Small intestine (tissue), 7 donors: ENCODE measurements at regions not wholly inside any gene's neighbourhood (a gene's known extent, or its start where the extent isn't known, plus 50 kb on each side); places are given as distances from the start of the nearest gene placed in this dataset.

ENCODE experiments used
- DNase-seq, 2 donors: peaks; one replicate each; pipeline versions ENCODE4 v3.0.0 to v3.0.0-alpha.2; 2013
- FAIRE-seq: peaks from 2 replicates; lab custom pipeline; 2012; peaks lifted over from hg19 to GRCh38; lab: Jason Lieb, UNC
- H3K27ac ChIP-seq, 3 donors: one replicate each; pipeline ENCODE4 v1.5.1; 2013; ENCODE audit warnings: low read length in 2 of 3, mild to moderate bottlenecking in 2 of 3, control low read depth in 1 of 3, inconsistent platforms in 1 of 3, low read depth in 1 of 3, moderate library complexity in 1 of 3
- H3K27me3 ChIP-seq, 3 donors: one replicate each; pipeline ENCODE4 v1.6.1; 2013; ENCODE audit warnings: low read length in 3 of 3, inconsistent platforms in 1 of 3; ENCODE audit not compliant: control insufficient read depth in 3 of 3, insufficient read depth in 3 of 3
- H3K36me3 ChIP-seq, 3 donors: one replicate each; pipeline ENCODE4 v1.6.1; 2013; ENCODE audit warnings: low read length in 3 of 3, inconsistent platforms in 1 of 3, low read depth in 1 of 3, mild to moderate bottlenecking in 1 of 3, moderate library complexity in 1 of 3; ENCODE audit not compliant: control insufficient read depth in 3 of 3, insufficient read depth in 2 of 3
- H3K4me1 ChIP-seq, 3 donors: one replicate each; pipeline ENCODE4 v1.6.1; 2013; ENCODE audit warnings: low read length in 2 of 3, inconsistent platforms in 1 of 3, low read depth in 1 of 3, mild to moderate bottlenecking in 1 of 3, moderate library complexity in 1 of 3; ENCODE audit not compliant: control insufficient read depth in 3 of 3, insufficient read depth in 2 of 3
- H3K4me3 ChIP-seq, 3 donors: one replicate each; pipeline ENCODE4 v1.5.1; 2013; ENCODE audit warnings: low read length in 3 of 3, control low read depth in 1 of 3, inconsistent platforms in 1 of 3, low read depth in 1 of 3, mild to moderate bottlenecking in 1 of 3, moderate library complexity in 1 of 3
- H3K9me3 ChIP-seq, 2 donors: one replicate each; pipeline ENCODE4 v1.6.1; 2013; ENCODE audit warnings: low read depth in 1 of 2, low read length in 1 of 2; ENCODE audit not compliant: control insufficient read depth in 2 of 2, insufficient read depth in 1 of 2
- WGBS, 3 donors: extraction: QIAGEN DNeasy Blood & Tissue Kit; methylation state at CpG; one replicate each; pipeline ENCODE4 v1.1.7; 2013; 5-methylcytosine and 5-hydroxymethylcytosine counted together
- donor health status: healthy with polysubstance abuse.
- donor health status: control.
- donor health status: control.
- donor health status: Bipolar disorder and iron deficiency.
- donor health status: healthy.

- Histone ChIP-seq H3K4me3 (no peak overlapping the region), H3K36me3 (no peaks in the 10 kb centered on the region), H3K4me1 (no peaks in the 10 kb centered on the region), H3K9me3 (no peaks in the 10 kb centered on the region), H3K27ac (no peak overlapping the region), H3K27me3 (no peaks in the 10 kb centered on the region)
- FAIRE-seq (no peak), DNase-seq (no peak)
- 61 to 74% (median 70%) methylated on average over 5 of the region's 5 CpGs for WGBS, 3 donors
Measured at GRCh38 chr1:5662744-5663126, 329.5 kb downstream of the NPHP4 start.

DNA sequence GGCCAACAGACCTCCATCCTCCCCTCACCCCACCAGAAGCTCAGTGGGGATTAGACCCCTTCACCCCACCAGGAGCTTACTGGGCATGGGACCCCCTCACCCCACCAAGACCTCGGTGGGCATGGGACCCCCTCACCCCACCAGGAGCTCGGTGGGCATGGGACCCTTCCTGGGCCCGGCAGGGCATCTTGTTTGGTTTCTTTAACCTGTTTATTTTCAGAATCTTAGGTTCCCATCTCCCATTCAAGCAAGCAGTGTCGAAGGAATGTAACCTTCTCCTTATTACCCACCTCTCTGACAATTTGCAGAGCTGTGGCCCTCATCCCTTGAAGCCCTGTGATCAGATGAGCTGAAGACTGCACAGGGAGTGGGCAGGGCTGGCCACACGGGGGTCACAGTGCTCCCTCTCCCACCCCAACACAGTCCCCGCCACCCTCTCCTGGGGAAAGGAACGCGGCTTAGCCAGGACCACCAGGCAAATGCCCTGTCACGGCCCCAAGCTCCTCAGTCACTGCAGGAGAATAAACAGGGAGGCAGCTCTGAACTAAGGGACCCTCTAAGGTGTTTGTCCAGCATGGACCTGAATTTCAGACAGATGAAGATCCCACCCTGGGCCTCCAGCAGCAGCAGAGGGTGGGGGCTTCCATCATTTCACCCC lies 330.0 kb downstream of the NPHP4 start:
- Histone ChIP-seq H3K36me3 (no peaks in the 10 kb centered on the region), H3K4me1 (no peaks in the 10 kb centered on the region)
- 75 to 79% (median 75%) methylated on average over 8 to 9 of the region's 9 CpGs for WGBS, 3 donors

DNA sequence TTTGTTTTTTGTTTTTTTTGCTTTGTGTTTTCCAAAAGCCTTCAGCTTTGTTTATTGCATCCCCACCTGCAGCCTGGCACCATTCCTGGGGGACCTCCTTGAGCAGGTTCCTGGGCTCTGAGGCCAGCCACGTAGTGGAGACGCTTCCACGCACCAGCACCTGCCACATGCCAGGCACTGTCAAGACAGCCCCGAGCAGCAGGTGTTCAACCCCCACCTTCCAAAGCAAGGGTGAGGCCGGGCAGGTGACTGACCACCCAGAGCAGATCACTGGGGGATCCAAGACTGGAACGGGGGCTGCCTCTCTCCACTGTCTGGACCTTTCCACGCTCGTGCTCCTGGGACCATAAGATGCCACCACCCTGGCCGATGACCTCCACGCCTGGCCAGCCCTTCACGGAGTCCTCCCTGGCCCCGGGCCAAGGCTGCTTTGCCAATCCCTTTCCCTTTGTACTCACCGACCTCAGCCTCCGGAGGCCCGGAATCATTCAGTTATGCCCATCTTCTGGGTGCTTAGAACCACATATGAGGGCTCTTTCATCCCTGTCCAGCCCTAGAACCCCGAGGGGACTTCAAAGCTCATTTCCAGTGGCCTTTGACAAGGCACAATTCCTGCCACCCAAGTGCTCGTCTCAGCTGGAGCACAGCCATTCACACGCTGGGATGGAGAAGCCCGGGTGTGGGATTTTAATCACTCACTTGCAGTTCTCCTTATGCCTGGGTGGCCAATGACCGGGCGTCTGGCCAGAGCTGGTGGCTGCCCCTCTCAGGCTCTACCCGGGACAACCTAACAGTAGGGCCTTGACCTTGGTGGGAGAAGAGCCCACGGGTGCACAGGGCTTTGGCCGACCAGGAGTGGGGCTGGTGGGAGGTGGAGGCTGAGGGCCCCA lies 330.8 kb downstream of the NPHP4 start:
- Histone ChIP-seq H3K27me3 (no peaks in the 10 kb centered on the region), H3K27ac (no peak overlapping the region), H3K9me3 (no peaks in the 10 kb centered on the region), H3K4me1 (no peaks in the 10 kb centered on the region), H3K4me3 (no peak overlapping the region), H3K36me3 (no peaks in the 10 kb centered on the region)
- WGBS, 3 donors = 29 to 72% (median 44%) methylated on average over 24 of the region's 24 CpGs
- FAIRE-seq (no peak), DNase-seq (no peak)

More for the DNA sequence above, 330.0 kb downstream of the NPHP4 start:
- DNase-seq (no peak), FAIRE-seq (no peak)
- Histone ChIP-seq H3K27me3 (no peaks in the 10 kb centered on the region), H3K9me3 (no peaks in the 10 kb centered on the region), H3K4me3 (no peak overlapping the region), H3K27ac (no peak overlapping the region)

- DNase-seq = peak in 1 of 2 donors; percentile 1
- 40 to 43% (median 42%) methylated on average over 13 of the region's 13 CpGs for WGBS, 3 donors
- Histone ChIP-seq H3K4me1 (no peaks in the 10 kb centered on the region), H3K27ac (no peak overlapping the region), H3K36me3 (no peaks in the 10 kb centered on the region), H3K9me3 (no peaks in the 10 kb centered on the region), H3K4me3 (no peak overlapping the region), H3K27me3 (no peaks in the 10 kb centered on the region)
- no peak for FAIRE-seq
Measured at GRCh38 chr1:5660141-5660935, 331.9 kb downstream of the NPHP4 start.

GRCh38 chr1:5659606-5660005 lies 332.6 kb downstream of the NPHP4 start:
- H3K36me3 ChIP-seq = no peaks in the 10 kb centered on the region
- no peak overlapping the region for H3K4me3 ChIP-seq
- no peak for FAIRE-seq
- no peak for DNase-seq
- no peaks in the 10 kb centered on the region for H3K9me3 ChIP-seq
- WGBS, 3 donors = 57 to 69% (median 59%) methylated on average over 3 of the region's 3 CpGs
- no peak overlapping the region for H3K27ac ChIP-seq
- no peaks in the 10 kb centered on the region for H3K27me3 ChIP-seq
- no peaks in the 10 kb centered on the region for H3K4me1 ChIP-seq

- DNase-seq = peak; percentile 24 to 31
- H3K4me3 ChIP-seq = no peak overlapping the region
- no peaks in the 10 kb centered on the region for H3K36me3 ChIP-seq
- no peaks in the 10 kb centered on the region for H3K9me3 ChIP-seq
- FAIRE-seq = no peak
- H3K27me3 ChIP-seq = no peaks in the 10 kb centered on the region
- no peak overlapping the region for H3K27ac ChIP-seq
- H3K4me1 ChIP-seq = no peaks in the 10 kb centered on the region
- 27 to 64% (median 48%) methylated on average over 16 of the region's 16 CpGs for WGBS, 3 donors
Measured at GRCh38 chr1:5658340-5659316, 333.6 kb downstream of the NPHP4 start.

DNA sequence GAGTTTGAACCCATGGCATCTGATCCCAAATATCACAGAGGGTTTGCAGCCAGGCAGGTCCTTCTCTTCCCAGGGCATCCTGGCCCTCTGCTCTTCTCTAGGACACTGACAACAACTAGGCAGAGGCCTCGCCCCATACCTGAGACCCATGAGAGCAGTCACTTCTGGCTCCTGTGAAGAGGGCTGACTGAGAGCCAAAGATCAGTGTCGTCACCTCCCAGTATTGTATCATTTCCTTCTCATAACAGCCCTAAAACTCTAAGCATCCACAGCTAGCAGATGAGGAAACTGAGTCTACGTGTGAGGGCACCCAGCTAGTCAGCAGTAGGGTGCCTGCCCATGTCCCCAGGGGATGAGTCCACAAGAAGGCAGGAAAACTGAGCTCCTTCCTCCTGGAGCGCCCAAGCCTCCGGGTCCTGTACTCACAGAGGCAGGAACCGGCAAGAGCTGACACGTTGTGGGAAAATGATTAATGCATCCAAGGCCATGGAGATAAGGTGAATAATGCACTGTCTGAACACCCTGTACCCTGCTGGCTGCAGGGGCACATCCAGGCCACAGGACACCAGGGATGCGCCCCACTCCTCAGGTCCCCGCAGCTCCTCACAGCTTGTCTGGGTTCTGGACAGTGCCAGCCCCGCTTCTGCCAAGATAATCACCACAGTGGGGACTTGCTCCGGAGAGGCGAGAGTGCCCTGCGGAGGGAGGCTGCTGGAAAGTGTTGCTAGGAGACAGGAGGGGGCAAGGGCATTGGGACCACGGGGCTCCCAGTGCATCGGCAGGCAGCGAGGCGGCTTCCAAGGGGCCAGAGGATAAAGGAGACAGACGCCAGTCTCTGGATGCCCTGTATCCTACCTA lies 340.0 kb downstream of the NPHP4 start:
- Histone ChIP-seq H3K27me3 (peaks cover 4 to 6% (median 5%) of the 10 kb centered on the region in 3 donors), H3K4me1 (no peaks in the 10 kb centered on the region), H3K27ac (no peak overlapping the region), H3K9me3 (no peaks in the 10 kb centered on the region), H3K36me3 (no peaks in the 10 kb centered on the region), H3K4me3 (no peak overlapping the region)
- 18 to 25% (median 23%) methylated on average over 18 of the region's 18 CpGs for WGBS, 3 donors
- FAIRE-seq (no peak), DNase-seq (no peak)
